Thyroid gland (tissue), 4 donors: ENCODE measurements at regions not wholly inside any gene's neighbourhood (a gene's known extent, or its start where the extent isn't known, plus 50 kb on each side); places are given as distances from the start of the nearest gene placed in this dataset.

Experiments
- CTCF ChIP-seq, 6 experiments: fragments of 200-600 bp in 3 of 6; fragments of 450-650 bp in 3 of 6; sonication (generic) in 3 of 6; IDR thresholded peaks; one replicate each; pipeline ENCODE4 v1.5.1; 2016 to 2019; ENCODE audit warnings: antibody characterized with exemption in 6 of 6, mild to moderate bottlenecking in 2 of 6, inconsistent platforms in 1 of 6, moderate library complexity in 1 of 6
- POLR2A ChIP-seq, 2 donors: fragments of 450-650 bp; IDR thresholded peaks; one replicate each; pipeline ENCODE4 v1.6.1; 2017; ENCODE audit warnings: antibody characterized with exemption in 2 of 2, mild to moderate bottlenecking in 2 of 2, moderate library complexity in 1 of 2

GRCh38 chr9:115739096-115739875 lies 414.3 kb upstream of the PAPPA start:
- no peak for TF ChIP-seq CTCF (IDR thresholded peaks at IDR 0.05)
- TF ChIP-seq POLR2A (IDR thresholded peaks at IDR 0.05), result no peak
